Stimulated activated CD8-positive, alpha-beta memory T cell treated with anti-CD3 and anti-CD28 coated beads, Interleukin-15, amount 100 ng/mL, for 24 hours (primary cell): ENCODE measurements at regions not wholly inside any gene's neighbourhood (a gene's known extent, or its start where the extent isn't known, plus 50 kb on each side); places are given as distances from the start of the nearest gene placed in this dataset.

Source experiments
- DNase-seq: peaks from one replicate; pipeline ENCODE4 v3.0.0-alpha.2; 2020; ENCODE audit warnings: low read depth

DNA sequence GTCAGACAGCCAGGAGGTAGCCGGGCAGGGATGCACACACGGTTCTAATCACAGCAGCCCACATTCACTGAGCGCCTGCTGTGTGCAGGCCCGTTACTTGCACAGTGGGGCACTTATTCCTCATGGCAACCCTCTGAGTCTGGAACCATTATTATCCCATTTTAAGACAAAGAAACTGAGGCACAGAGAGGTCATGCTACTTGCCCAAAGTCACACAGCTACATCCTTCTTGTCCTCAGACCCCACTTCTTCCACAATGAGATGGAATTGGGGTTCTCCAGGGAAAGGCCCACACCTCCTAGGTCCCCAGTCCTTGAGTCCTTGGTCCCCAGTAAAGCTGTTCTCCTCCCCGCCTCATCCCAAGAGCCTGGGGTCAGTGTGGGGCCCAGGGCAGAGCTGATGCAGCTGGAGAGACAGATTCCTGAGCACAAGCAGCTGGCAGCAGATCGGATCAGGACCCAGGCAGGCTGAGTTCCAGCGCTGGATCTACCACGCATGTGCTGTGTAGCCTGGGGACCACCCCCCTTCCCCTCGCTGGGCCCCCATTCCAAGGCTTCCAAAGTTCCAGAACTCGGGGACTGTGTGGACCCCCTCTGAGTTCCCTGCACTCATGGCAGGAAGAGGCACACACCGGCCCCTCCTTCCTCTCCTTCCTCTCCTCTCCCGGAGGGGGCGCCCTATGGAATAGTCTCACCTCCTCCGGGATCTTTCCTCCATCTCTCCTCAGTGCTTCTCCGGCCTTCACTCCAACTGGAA is 393.4 kb downstream of the MATN1 start:
- no peak for DNase-seq

DNA sequence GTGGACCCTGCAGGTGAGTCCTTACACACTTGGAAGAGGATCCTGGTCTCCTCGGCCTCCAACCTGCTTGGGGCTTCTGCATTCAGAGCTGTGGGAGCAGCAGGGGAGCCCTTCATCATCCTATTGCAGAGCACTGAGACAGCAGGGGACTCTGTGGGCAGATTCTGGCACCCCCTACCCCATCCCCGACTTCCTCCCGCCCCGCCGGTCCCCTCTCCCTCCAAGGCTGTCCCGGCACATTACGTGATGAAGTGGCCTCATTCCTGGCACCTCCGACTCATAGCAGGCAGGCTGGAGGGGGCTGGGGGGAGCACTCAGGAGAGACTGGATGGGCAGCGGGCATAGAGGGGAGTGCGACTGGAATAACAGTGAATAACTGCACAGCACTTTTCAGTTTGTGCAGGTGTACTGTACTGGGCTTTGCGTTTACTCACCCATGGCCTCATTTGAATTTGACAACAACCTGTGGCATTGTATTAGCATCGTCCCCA is 394.1 kb downstream of the MATN1 start:
- DNase-seq: no peak

GRCh38 chr1:30328401-30329262 is 394.8 kb downstream of the MATN1 start:
- no peak for DNase-seq

GRCh38 chr1:30328100-30328370 is 395.4 kb downstream of the MATN1 start:
- DNase-seq: no peak

GRCh38 chr1:30327370-30328099 is 395.9 kb downstream of the MATN1 start:
- no peak for DNase-seq

DNA sequence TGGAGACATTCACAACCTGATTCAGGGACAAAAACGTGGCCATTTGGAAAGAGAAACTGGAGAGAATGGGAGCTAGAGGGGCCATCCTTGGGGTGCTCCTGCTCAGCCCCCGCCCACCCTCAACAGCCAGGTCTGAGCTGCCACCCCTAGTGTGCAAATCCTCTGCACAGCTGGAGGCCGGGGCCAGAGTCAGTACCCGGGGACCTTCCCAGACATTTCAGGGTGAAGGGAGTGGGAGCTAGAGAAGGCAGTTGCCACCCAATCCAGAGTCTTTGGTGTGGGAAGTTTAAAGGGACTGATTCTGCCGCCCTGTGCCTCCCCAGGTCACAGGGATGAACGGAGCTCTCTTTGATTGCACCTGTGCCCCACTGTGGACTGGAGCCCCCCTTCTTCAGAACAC is 397.4 kb downstream of the MATN1 start:
- DNase-seq: no peak

DNA sequence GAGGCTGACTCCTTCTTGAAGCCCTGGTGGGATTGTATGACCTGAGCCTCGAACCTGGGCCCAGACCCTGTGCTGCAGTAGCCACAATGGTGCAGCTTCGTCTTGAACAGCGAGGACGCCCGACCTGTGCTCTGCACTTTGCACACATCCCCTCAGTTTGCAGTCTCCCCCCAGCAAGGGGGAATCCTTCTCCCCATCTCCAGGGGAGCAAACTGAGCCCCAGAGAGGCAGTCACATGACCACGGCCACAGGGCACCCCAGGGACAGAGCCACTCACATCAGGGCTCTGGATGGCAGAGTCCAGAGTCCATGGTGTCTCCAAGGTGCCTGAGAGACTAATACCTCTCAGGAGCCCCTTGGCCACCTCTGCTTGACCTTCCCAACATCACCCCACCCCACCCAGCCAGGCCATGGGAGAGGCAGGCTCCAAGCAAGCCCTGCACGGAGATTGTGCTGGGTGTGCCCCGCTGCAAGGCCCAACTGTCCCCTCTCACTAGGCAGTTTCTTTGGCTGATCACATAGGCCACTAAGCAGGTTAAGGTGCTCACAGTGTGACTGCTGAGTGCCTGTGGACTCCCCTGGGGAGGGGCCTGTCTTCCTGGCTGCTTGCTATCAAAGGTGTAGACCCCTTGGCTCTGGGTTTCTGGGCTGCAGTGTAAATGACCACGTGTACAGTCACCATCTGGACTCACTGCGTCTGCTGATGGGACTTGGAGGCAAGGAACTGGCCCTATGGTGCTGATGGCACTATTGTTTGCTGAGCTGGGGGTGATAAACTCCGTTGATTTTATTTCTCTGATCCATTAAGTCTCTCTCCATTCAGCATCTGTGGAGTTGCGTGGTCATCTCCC is 398.1 kb downstream of the MATN1 start:
- DNase-seq: no peak

- DNase-seq: no peak
Measured at GRCh38 chr1:30324251-30325084, 398.9 kb downstream of the MATN1 start.

DNA sequence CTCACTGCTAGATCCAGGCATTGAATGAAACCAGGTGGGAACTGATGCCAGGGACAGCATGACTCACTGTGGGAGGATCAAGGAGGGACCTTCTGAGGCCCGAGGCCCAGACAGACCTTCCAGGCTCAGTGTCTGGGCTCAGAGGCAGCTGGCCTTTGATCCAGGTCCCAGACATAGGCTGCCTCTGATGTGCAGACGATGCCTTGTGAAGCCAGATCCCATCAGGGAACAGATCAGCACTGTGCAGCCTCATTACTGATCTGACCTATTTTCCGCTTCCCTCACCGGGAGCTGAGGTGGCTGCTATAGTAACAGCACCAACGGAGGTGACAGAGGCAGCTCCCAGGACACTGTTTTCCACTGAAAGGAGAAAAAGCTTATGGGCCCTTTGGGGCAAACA is 399.5 kb downstream of the MATN1 start:
- DNase-seq: no peak

DNA sequence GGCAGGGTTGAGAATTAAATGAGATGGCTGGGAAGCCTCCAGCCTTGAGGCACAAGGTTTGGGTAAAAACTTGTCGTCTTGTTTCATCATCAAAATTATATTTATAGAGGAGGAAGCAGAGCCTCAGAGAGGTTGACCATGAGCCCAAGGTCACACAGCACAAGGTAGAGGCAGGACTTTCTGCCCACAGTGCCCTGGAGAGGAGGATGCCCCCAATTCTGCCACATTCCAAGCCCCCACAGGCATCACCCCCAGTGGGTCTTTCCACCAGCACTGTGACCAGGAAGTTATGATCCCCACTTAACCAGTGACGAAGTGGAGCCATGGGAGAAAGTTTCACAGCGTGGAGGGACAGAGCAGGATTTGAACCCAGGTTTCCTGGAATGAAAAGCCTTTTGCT is 400.0 kb downstream of the MATN1 start:
- no peak for DNase-seq

DNA sequence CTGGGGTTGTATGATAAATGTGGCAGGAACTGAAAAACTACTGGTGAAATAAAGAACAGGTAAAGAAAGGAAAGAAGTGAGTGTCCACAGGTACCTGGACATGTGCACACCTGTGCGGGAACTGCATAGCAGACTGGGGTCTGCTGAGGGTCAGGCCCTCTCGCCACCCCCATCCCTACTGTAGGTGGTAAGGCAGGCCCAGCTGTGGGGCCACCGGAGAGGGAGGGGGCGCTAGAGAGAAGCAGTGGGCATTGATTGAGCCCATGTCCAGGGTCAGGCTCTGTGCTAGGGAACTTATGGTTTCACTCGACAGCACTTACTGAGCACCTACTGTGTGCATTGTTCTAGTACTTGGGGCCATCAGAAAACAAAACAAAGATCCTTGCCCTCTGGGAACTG is 400.5 kb downstream of the MATN1 start:
- DNase-seq: no peak

- no peak for DNase-seq
Measured at GRCh38 chr1:30321996-30322858, 401.2 kb downstream of the MATN1 start.

DNA sequence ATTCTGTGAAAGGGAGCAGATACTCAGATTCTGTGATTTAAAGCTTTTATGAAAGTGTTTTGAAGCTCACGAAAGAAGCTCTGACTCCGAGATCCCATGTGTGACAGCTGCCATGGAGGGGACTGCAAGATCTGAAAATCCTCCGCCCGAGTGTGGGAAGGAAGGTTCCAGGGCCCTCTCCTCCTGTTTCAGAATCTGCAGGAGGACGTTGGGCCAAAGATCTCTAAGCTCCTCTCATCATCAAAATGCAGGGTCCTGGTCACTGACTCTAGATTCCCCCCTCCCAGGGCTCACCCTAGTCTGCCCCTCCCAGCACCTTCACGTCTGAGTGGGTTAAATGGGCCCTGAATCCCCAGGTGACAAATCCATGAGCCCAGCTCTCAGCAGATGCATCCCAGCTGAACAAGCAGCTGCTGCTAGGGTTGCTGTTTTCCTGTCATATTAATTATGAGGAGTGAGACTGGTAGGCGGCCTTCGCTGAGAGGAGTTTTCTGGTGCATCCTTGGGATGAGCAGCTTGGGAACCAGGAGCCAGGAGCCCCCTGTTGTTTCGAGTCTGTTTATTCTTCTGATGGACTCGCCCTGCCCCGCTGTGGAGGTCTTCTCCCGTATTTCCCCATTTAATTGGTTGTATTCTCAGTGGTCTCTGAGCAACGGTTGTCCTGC is 402.0 kb downstream of the MATN1 start:
- DNase-seq: no peak

- no peak for DNase-seq
Measured at GRCh38 chr1:30320581-30320890, 402.8 kb downstream of the MATN1 start.

- no peak for DNase-seq
Measured at GRCh38 chr1:30319765-30320580, 403.4 kb downstream of the MATN1 start.

DNA sequence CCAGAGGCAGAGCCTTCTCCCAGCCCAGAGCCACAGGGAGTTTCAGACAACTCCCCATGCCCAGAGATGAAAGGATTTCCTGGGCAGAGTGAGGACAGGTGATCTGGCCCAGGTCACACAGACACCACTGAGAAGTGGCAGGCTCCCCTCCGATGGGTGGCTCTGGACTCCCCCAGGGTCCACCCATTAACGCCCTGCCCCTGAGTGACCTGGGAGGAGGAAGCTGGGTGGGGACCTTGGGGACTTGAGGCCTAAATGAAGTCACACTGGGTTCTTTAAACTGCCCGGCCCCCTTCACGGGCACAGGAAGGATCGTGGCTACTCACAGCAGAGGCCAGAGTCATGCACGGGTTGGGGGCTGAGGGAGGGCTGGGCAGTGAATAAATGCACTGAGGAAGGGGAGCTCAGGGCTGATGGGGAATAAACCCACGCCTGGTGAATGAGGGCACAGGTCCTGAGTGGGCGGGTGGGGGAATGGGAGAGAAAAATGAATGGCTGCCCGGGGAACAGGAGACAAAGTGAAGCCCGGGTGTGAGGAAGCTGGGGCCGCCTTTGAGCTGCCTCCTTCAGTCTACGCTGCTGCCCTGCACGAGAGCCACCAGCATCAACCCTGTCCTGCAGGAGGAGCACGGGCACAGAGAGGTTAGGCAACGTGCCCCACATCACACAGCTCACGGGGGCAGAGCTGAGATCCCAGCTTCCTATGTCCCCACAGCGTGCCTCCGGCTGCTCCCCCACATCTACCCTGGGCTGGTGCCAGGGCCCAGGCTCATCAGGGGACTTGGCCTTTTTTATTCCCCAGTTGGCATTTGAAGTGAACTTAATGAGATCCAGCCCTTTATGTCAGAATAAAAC is 404.3 kb downstream of the MATN1 start:
- no peak for DNase-seq

DNA sequence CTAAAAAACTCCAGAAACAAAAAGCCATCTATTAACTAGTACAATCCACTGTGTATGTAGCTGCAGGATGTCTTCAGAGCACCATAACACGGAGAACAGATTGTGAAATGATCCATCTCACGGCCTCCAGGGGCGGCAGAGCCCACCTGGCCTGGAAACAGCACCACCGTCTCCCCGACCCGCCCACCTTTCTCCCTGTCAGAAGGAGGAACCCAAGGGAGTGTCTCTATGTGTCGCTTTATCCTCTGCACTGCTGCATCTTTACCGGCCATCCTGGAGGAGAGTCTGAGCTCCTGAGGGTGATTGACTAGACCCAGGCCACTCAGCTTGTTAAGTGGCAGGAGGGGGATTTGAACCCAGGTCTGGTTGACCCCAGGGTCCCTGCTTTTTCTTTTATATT is 405.0 kb downstream of the MATN1 start:
- no peak for DNase-seq

DNA sequence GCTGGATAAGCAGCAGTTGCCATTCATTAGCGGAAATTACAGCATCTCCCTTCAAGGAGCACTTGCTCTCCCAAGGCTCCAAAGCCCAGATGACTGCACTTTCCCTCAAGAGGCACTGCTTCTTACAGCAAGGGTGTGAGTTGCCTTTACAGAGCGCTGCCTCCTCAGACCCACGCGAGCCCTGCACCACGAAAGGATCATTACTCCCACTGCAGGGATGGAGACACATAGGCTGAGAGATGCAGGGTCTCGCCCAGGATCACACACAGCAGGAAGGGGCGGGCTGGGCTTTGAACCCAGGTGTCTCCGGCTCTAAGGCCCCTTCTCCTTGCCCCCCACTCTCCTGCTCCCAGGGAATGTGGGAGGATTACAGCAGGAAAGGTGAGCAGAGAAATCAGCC is 405.5 kb downstream of the MATN1 start:
- no peak for DNase-seq
